ENCODE measurements at regions not wholly inside any gene's neighbourhood (a gene's known extent, or its start where the extent isn't known, plus 50 kb on each side); places are given as distances from the start of the nearest gene placed in this dataset.

DNA sequence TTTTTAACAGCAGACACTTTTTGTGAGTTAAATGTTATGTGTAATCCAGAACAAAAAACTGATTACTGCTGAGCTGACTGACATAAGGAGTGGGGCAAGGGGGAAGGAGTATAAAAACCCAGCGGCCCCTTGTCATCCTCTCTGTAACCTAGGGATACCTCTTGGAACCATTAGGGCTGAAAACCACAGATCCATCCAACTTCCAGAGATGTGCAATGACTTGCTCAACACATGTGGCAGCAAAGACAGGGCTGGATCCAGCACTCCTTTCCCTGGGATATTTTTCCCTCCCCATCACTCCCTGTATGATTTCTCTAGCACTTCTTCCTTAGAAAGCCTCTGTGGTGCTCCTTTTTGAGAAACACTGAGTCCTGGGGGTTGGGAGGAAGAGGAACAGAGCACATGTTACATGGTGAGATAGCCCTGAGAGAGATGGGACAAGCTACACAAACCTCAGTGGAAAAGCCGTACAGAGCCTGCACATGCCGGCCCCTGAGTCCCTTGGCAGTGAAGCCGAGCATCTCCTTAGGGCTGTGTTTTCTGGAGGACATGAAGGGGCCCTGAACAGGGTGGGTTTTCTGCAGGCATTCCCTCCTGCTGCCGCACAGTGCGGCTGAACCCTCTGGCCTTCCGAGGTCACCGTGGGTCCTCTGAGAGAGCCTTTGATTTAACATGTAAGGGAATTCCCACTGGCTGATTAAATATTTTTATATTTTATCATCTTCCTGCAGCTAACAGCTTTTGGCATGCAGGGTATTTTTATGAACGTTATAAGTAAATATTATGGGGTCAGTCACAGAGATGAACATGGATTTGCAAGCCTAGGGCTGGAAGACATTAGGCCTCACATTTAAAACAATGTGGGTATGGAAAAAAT is 219.9 kb downstream of the COG6 start:
- TF ChIP-seq EZH2phosphoT487 (IDR thresholded peaks at IDR 0.05; ENCODE audit: borderline replicate concordance, low read depth, low read length) (no peak), CTCF (conservative IDR thresholded peaks at IDR 0.05; ENCODE audit: low read length) (no peak)
- no TSS peak for BruUV-seq (replicated peaks)
- no peak overlapping the region for H3K4me3 ChIP-seq (ENCODE audit: low read depth, low read length, poor library complexity, severe bottlenecking)
- CTCF ChIA-PET (ENCODE audit: unreplicated experiment): no interaction called here
- DNase-seq (ENCODE audit: low spot score): no peak
- no peak overlapping the region for H2AFZ ChIP-seq (ENCODE audit: low read length)
- H3K9me3 ChIP-seq (ENCODE audit: low read length): no peaks in the 10 kb centered on the region
- POLR2A ChIA-PET: interaction anchor here (0.5 to 1.0 kb wide), 3 partner anchors 44 to 814 kb away, joined by 3 to 7 read pairs (median 3); no protein-coding TSS in a partner anchor
- no peak overlapping the region for H3K4me2 ChIP-seq (ENCODE audit: low read length)
- no peaks in the 10 kb centered on the region for H4K20me1 ChIP-seq (ENCODE audit: insufficient read depth, low read length)
- no peaks in the 10 kb centered on the region for H3K4me1 ChIP-seq (ENCODE audit: insufficient read depth, low read length, poor library complexity, severe bottlenecking)
- no peaks in the 10 kb centered on the region for H3K9me2 ChIP-seq (ENCODE audit: insufficient read depth, low read length)
- H3K36me3 ChIP-seq (ENCODE audit: insufficient read depth, low read length): no peaks in the 10 kb centered on the region
- intact Hi-C loops (cut with micrococcal nuclease; ENCODE audit: unreplicated experiment): no loop called here
- no peaks in the 10 kb centered on the region for H3K79me2 ChIP-seq (ENCODE audit: insufficient read depth, low read depth, low read length)
- H3K27ac ChIP-seq (ENCODE audit: low read depth, low read length, poor library complexity, severe bottlenecking): no peak overlapping the region

- BruUV-seq (replicated peaks): no TSS peak
These were observed 220.8 kb downstream of the COG6 start for GRCh38 chr13:39876258-39876657.

More at GRCh38 chr13:39876258-39876657, 220.8 kb downstream of the COG6 start:
- no peak overlapping the region for H3K4me2 ChIP-seq (ENCODE audit: low read length)
- ChIA-PET CTCF (ENCODE audit: unreplicated experiment) (no interaction called here), POLR2A (no interaction called here)
- no peaks in the 10 kb centered on the region for H3K36me3 ChIP-seq (ENCODE audit: insufficient read depth, low read length)
- H3K4me3 ChIP-seq (ENCODE audit: low read depth, low read length, poor library complexity, severe bottlenecking): no peak overlapping the region
- no peaks in the 10 kb centered on the region for H3K9me3 ChIP-seq (ENCODE audit: low read length)
- H4K20me1 ChIP-seq (ENCODE audit: insufficient read depth, low read length): no peaks in the 10 kb centered on the region
- no peaks in the 10 kb centered on the region for H3K79me2 ChIP-seq (ENCODE audit: insufficient read depth, low read depth, low read length)
- no peaks in the 10 kb centered on the region for H3K4me1 ChIP-seq (ENCODE audit: insufficient read depth, low read length, poor library complexity, severe bottlenecking)
- H3K9me2 ChIP-seq (ENCODE audit: insufficient read depth, low read length): no peaks in the 10 kb centered on the region
- no peak for DNase-seq (ENCODE audit: low spot score)
- H2AFZ ChIP-seq (ENCODE audit: low read length): no peak overlapping the region
- intact Hi-C loops (cut with micrococcal nuclease; ENCODE audit: unreplicated experiment): no loop called here
- H3K27ac ChIP-seq (ENCODE audit: low read depth, low read length, poor library complexity, severe bottlenecking): no peak overlapping the region
- no peak for TF ChIP-seq EZH2phosphoT487 (IDR thresholded peaks at IDR 0.05; ENCODE audit: borderline replicate concordance, low read depth, low read length)
- TF ChIP-seq CTCF (conservative IDR thresholded peaks at IDR 0.05; ENCODE audit: low read length): no peak
